MM.1S (cell line): ENCODE measurements at regions not wholly inside any gene's neighbourhood (a gene's known extent, or its start where the extent isn't known, plus 50 kb on each side); places are given as distances from the start of the nearest gene placed in this dataset.

ENCODE experiments used
- EZH2 ChIP-seq: fragments of 300-600 bp; sonication (generic); optimal IDR thresholded peaks from 2 replicates; pipeline ENCODE3; 2017; ENCODE audit warnings: low read depth, mild to moderate bottlenecking, antibody characterized with exemption, low read length, mixed read lengths
- EZH2phosphoT487 ChIP-seq: fragments of 300-600 bp; sonication (generic); IDR thresholded peaks from 2 replicates; pipeline ENCODE4 v1.6.1; 2018; ENCODE audit warnings: antibody characterized with exemption, low read length
- TF ChIP-seq, protein P1 (sequence below): fragments of 300-600 bp; sonication (generic); IDR thresholded peaks from 2 replicates; pipeline ENCODE4 v1.5.1; 2016; ENCODE audit warnings: antibody characterized with exemption, low read length, mixed read lengths

GRCh38 chr3:80564391-80564790 is 796.6 kb upstream of the ROBO1 start:
- TF ChIP-seq, protein P1, sequence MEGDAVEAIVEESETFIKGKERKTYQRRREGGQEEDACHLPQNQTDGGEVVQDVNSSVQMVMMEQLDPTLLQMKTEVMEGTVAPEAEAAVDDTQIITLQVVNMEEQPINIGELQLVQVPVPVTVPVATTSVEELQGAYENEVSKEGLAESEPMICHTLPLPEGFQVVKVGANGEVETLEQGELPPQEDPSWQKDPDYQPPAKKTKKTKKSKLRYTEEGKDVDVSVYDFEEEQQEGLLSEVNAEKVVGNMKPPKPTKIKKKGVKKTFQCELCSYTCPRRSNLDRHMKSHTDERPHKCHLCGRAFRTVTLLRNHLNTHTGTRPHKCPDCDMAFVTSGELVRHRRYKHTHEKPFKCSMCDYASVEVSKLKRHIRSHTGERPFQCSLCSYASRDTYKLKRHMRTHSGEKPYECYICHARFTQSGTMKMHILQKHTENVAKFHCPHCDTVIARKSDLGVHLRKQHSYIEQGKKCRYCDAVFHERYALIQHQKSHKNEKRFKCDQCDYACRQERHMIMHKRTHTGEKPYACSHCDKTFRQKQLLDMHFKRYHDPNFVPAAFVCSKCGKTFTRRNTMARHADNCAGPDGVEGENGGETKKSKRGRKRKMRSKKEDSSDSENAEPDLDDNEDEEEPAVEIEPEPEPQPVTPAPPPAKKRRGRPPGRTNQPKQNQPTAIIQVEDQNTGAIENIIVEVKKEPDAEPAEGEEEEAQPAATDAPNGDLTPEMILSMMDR, result no peak
- TF ChIP-seq EZH2, result no peak
- TF ChIP-seq EZH2phosphoT487, result no peak
